HG03196 (cell line): ENCODE measurements at regions not wholly inside any gene's neighbourhood (a gene's known extent, or its start where the extent isn't known, plus 50 kb on each side); places are given as distances from the start of the nearest gene placed in this dataset.
"Not testable (repeated sequence)": the region's sequence is repeated elsewhere in the genome, so short reads cannot be mapped to it uniquely, and the experiment has no call there.

Source experiments
- ATAC-seq: cut with Tn5 transposase; IDR thresholded peaks from one replicate; pipeline ENCODE4 v1.9.1; 2021; ENCODE audit not compliant: unreplicated experiment

- ATAC-seq: no peak
These were observed 705.7 kb downstream of the SLITRK5 start for GRCh38 chr13:88376760-88377388.

GRCh38 chr13:88377852-88378251 lies 706.7 kb downstream of the SLITRK5 start:
- no peak for ATAC-seq

- no peak for ATAC-seq
These were observed 713.4 kb downstream of the SLITRK5 start for GRCh38 chr13:88384542-88384941.

GRCh38 chr13:88395804-88396203 lies 724.6 kb downstream of the SLITRK5 start:
- ATAC-seq: no peak

- ATAC-seq: no peak
These were observed 740.5 kb downstream of the SLITRK5 start for GRCh38 chr13:88411696-88412095.

GRCh38 chr13:88417801-88418200 lies 746.6 kb downstream of the SLITRK5 start:
- no peak for ATAC-seq

GRCh38 chr13:88424463-88424862 lies 753.3 kb downstream of the SLITRK5 start:
- ATAC-seq: no peak

GRCh38 chr13:88426661-88427060 lies 755.5 kb downstream of the SLITRK5 start:
- no peak for ATAC-seq

- ATAC-seq: no peak
These were observed 758.7 kb downstream of the SLITRK5 start for GRCh38 chr13:88429862-88430261.

- no peak for ATAC-seq
These were observed 763.8 kb downstream of the SLITRK5 start for GRCh38 chr13:88434953-88435352.

- no peak for ATAC-seq
These were observed 765.8 kb downstream of the SLITRK5 start for GRCh38 chr13:88436974-88437373.

- no peak for ATAC-seq
These were observed 779.3 kb downstream of the SLITRK5 start for GRCh38 chr13:88450515-88450914.

GRCh38 chr13:88456151-88456550 lies 785.0 kb downstream of the SLITRK5 start:
- no peak for ATAC-seq

- ATAC-seq: no peak
These were observed 788.2 kb downstream of the SLITRK5 start for GRCh38 chr13:88459331-88459730.

- no peak for ATAC-seq
These were observed 790.3 kb downstream of the SLITRK5 start for GRCh38 chr13:88461272-88462009.

- ATAC-seq: no peak
These were observed 793.7 kb downstream of the SLITRK5 start for GRCh38 chr13:88464851-88465250.

- ATAC-seq: no peak
These were observed 801.1 kb downstream of the SLITRK5 start for GRCh38 chr13:88472316-88472715.

GRCh38 chr13:88483202-88483601 lies 812.0 kb downstream of the SLITRK5 start:
- ATAC-seq: no peak

GRCh38 chr13:88507909-88508308 lies 836.7 kb downstream of the SLITRK5 start:
- no peak for ATAC-seq

- ATAC-seq: not testable (repeated sequence)
These were observed 841.8 kb downstream of the SLITRK5 start for GRCh38 chr13:88512993-88513392.

GRCh38 chr13:88526186-88526852 lies 855.1 kb downstream of the SLITRK5 start:
- ATAC-seq: no peak

- ATAC-seq: no peak
These were observed 855.7 kb downstream of the SLITRK5 start for GRCh38 chr13:88526853-88527215.
